ENCODE measurements at regions not wholly inside any gene's neighbourhood (a gene's known extent, or its start where the extent isn't known, plus 50 kb on each side); places are given as distances from the start of the nearest gene placed in this dataset.

DNA sequence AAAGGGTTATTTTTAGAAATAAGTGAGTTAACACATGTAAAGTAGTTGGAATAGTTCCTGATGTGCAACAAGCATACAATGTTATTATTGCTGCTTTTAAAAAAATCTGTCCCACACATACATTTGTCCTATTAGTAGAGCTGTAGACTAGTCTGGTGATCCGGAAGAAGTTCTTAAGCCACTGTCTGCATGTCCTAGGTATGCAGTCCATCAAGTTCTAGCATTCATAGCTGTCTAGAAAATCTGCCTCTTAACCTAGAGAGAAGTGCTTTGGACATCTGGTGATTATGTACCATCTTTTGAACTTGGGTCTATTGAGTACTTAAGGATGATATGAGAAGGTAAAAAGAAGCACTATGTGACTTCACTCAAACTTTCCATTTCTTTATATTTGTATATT lies 439.9 kb upstream of the NAALADL2 start:
- Histone ChIP-seq H3K27ac (ENCODE audit: low read depth in 2 of 2, low read length in 1 of 2) (no peak overlapping the region), H3K9me3 (no peaks in the 10 kb centered on the region), H3K27me3 (ENCODE audit: insufficient read depth) (no peaks in the 10 kb centered on the region), H3K36me3 (replicated peaks in 1 of 2; ENCODE audit: control insufficient read depth in 1 of 2, insufficient read depth in 2 of 2, low read length in 1 of 2) (no peaks in the 10 kb centered on the region), H3K79me2 (ENCODE audit: insufficient read depth) (no peaks in the 10 kb centered on the region), H3F3A (replicated peaks; ENCODE audit: insufficient read depth) (no peaks in the 10 kb centered on the region), H3K4me2 (no peak overlapping the region), H3K4me3 (ENCODE audit: low read depth in 2 of 2, low read length in 1 of 2) (no peak overlapping the region), H4K20me1 (ENCODE audit: insufficient read depth) (no peaks in the 10 kb centered on the region), H3K9ac (no peak overlapping the region), H3K4me1 (ENCODE audit: control insufficient read depth in 1 of 2, insufficient read depth in 2 of 2, low read depth in 1 of 2, low read length in 1 of 2) (no peaks in the 10 kb centered on the region), H2AFZ (ENCODE audit: low read depth) (no peak overlapping the region), H3K9me2 (no peaks in the 10 kb centered on the region)
- 82% methylated on average over 1 of the region's 1 CpG for WGBS (ENCODE audit: low lambda C conversion rate)
- DNase-seq = no peak
- POLR2A ChIA-PET = no interaction called here
- CTCF ChIA-PET = interaction anchor here (1.4 kb wide), 1 partner anchor 39 kb away, joined by 3 read pairs; no protein-coding TSS in a partner anchor
- TF ChIP-seq, protein P1, sequence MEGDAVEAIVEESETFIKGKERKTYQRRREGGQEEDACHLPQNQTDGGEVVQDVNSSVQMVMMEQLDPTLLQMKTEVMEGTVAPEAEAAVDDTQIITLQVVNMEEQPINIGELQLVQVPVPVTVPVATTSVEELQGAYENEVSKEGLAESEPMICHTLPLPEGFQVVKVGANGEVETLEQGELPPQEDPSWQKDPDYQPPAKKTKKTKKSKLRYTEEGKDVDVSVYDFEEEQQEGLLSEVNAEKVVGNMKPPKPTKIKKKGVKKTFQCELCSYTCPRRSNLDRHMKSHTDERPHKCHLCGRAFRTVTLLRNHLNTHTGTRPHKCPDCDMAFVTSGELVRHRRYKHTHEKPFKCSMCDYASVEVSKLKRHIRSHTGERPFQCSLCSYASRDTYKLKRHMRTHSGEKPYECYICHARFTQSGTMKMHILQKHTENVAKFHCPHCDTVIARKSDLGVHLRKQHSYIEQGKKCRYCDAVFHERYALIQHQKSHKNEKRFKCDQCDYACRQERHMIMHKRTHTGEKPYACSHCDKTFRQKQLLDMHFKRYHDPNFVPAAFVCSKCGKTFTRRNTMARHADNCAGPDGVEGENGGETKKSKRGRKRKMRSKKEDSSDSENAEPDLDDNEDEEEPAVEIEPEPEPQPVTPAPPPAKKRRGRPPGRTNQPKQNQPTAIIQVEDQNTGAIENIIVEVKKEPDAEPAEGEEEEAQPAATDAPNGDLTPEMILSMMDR (IDR thresholded peaks at IDR 0.05) = no peak
- no peak for TF ChIP-seq RFX5 (IDR thresholded peaks at IDR 0.05; ENCODE audit: low read length)
- TF ChIP-seq, protein P2, sequence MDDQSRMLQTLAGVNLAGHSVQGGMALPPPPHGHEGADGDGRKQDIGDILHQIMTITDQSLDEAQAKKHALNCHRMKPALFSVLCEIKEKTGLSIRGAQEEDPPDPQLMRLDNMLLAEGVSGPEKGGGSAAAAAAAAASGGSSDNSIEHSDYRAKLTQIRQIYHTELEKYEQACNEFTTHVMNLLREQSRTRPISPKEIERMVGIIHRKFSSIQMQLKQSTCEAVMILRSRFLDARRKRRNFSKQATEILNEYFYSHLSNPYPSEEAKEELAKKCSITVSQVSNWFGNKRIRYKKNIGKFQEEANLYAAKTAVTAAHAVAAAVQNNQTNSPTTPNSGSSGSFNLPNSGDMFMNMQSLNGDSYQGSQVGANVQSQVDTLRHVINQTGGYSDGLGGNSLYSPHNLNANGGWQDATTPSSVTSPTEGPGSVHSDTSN (IDR thresholded peaks at IDR 0.05) = no peak
- TF ChIP-seq POLR2AphosphoS5 (IDR thresholded peaks at IDR 0.05; ENCODE audit: low read depth, low read length) = no peak
- TF ChIP-seq TEAD4 (IDR thresholded peaks at IDR 0.05; ENCODE audit: borderline replicate concordance, insufficient read depth) = no peak
- no peak for TF ChIP-seq RCOR1 (IDR thresholded peaks at IDR 0.05; ENCODE audit: low read length)
- TF ChIP-seq YY1 (IDR thresholded peaks at IDR 0.05; ENCODE audit: low read depth) = no peak
- no peak for TF ChIP-seq MXI1 (IDR thresholded peaks at IDR 0.05; ENCODE audit: low read depth, low read length)
- TF ChIP-seq SIN3A (IDR thresholded peaks at IDR 0.05; ENCODE audit: borderline replicate concordance, low read depth, low read length) = no peak
- no peak for TF ChIP-seq ELF1 (IDR thresholded peaks at IDR 0.05)
- no peak for TF ChIP-seq SMC3 (IDR thresholded peaks at IDR 0.05; ENCODE audit: low read depth, low read length)
- no peak for TF ChIP-seq FOXJ3 (CRISPR knock-in tag; IDR thresholded peaks at IDR 0.05)
- no peak for TF ChIP-seq GABPA (IDR thresholded peaks at IDR 0.05; ENCODE audit: low read depth)
- no peak for TF ChIP-seq NFIC (IDR thresholded peaks at IDR 0.05; ENCODE audit: borderline replicate concordance)
- TF ChIP-seq, protein P3, sequence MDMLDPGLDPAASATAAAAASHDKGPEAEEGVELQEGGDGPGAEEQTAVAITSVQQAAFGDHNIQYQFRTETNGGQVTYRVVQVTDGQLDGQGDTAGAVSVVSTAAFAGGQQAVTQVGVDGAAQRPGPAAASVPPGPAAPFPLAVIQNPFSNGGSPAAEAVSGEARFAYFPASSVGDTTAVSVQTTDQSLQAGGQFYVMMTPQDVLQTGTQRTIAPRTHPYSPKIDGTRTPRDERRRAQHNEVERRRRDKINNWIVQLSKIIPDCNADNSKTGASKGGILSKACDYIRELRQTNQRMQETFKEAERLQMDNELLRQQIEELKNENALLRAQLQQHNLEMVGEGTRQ (IDR thresholded peaks at IDR 0.05; ENCODE audit: borderline replicate concordance, low read depth, low read length) = no peak
- no peak for TF ChIP-seq NRF1 (IDR thresholded peaks at IDR 0.05; ENCODE audit: low read depth, low read length)
- TF ChIP-seq, protein P4, sequence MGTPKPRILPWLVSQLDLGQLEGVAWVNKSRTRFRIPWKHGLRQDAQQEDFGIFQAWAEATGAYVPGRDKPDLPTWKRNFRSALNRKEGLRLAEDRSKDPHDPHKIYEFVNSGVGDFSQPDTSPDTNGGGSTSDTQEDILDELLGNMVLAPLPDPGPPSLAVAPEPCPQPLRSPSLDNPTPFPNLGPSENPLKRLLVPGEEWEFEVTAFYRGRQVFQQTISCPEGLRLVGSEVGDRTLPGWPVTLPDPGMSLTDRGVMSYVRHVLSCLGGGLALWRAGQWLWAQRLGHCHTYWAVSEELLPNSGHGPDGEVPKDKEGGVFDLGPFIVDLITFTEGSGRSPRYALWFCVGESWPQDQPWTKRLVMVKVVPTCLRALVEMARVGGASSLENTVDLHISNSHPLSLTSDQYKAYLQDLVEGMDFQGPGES (IDR thresholded peaks at IDR 0.05; ENCODE audit: low read depth, low read length) = no peak
- TF ChIP-seq RAD21 (IDR thresholded peaks at IDR 0.05; ENCODE audit: low read length) = no peak
- TF ChIP-seq EP300 (IDR thresholded peaks at IDR 0.05; ENCODE audit: borderline replicate concordance in 1 of 2, low read depth in 1 of 2, low read length in 1 of 2) = no peak
